Fibroblast of lung (primary cell): ENCODE measurements at regions not wholly inside any gene's neighbourhood (a gene's known extent, or its start where the extent isn't known, plus 50 kb on each side); places are given as distances from the start of the nearest gene placed in this dataset.

Experiments used
- DNase-seq, 2 donors: peaks; one replicate each; pipeline versions ENCODE4 v3.0.0 to v3.0.0-alpha.2; 2010; ENCODE audit warnings: low read depth in 2 of 2
- H2AFZ ChIP-seq: 2 replicates; pipeline ENCODE4 v1.5.1; 2012; ENCODE audit warnings: low read length, control low read depth, inconsistent platforms
- H3K27ac ChIP-seq: 2 replicates; pipeline ENCODE4 v1.5.1; 2011; ENCODE audit warnings: low read length, control low read depth; ENCODE audit not compliant: insufficient read depth
- H3K27me3 ChIP-seq: 2 replicates; pipeline ENCODE4 v1.5.1; 2011; ENCODE audit warnings: mild to moderate bottlenecking, low read length; ENCODE audit not compliant: control insufficient read depth, insufficient read depth
- H3K36me3 ChIP-seq: 2 replicates; pipeline ENCODE4 v1.5.1; 2011; ENCODE audit warnings: low read length; ENCODE audit not compliant: control insufficient read depth, insufficient read depth
- H3K4me1 ChIP-seq: 2 replicates; pipeline ENCODE4 v1.5.1; 2011; ENCODE audit warnings: low read length; ENCODE audit not compliant: control insufficient read depth, insufficient read depth; ENCODE audit errors: extremely low read depth
- H3K4me2 ChIP-seq: 2 replicates; pipeline ENCODE4 v1.5.1; 2011; ENCODE audit warnings: low read length, control low read depth; ENCODE audit not compliant: insufficient read depth; ENCODE audit errors: extremely low read depth
- H3K4me3 ChIP-seq, 4 experiments: fragments of 200-600 bp in 1 of 4; sonication (generic) in 1 of 4; replicated peaks in 1 of 4; 2 replicates each; pipeline ENCODE4 v1.5.1; 2011 to 2016; ENCODE audit warnings: low read length in 4 of 4, low read depth in 3 of 4, mild to moderate bottlenecking in 3 of 4, control low read depth in 2 of 4, inconsistent platforms in 1 of 4, mixed read lengths in 1 of 4; ENCODE audit not compliant: insufficient read depth in 1 of 4; ENCODE audit errors: control extremely low read depth in 1 of 4
- H3K79me2 ChIP-seq: 2 replicates; pipeline ENCODE4 v1.5.1; 2012; ENCODE audit warnings: mild to moderate bottlenecking, low read length, inconsistent platforms; ENCODE audit not compliant: control insufficient read depth, insufficient read depth
- H3K9ac ChIP-seq: 2 replicates; pipeline ENCODE4 v1.5.1; 2011; ENCODE audit warnings: mild to moderate bottlenecking, low read length, control low read depth; ENCODE audit not compliant: insufficient read depth
- H3K9me3 ChIP-seq: 2 replicates; pipeline ENCODE4 v1.5.1; 2012; ENCODE audit warnings: low read depth, low read length; ENCODE audit not compliant: control insufficient read depth, insufficient read depth
- H4K20me1 ChIP-seq: 2 replicates; pipeline ENCODE4 v1.5.1; 2011; ENCODE audit warnings: low read length; ENCODE audit not compliant: control insufficient read depth, insufficient read depth; ENCODE audit errors: extremely low read depth
- EZH2 ChIP-seq: IDR thresholded peaks from 2 replicates; pipeline ENCODE4 v1.5.1; 2012; ENCODE audit warnings: low read length, control low read depth, mild to moderate bottlenecking; ENCODE audit errors: missing control alignments
- TF ChIP-seq, protein P1 (sequence below), 2 donors: IDR thresholded peaks in 1 of 2; conservative IDR thresholded peaks in 1 of 2; 1 replicate in 1 of 2; 2 replicates in 1 of 2; pipeline ENCODE4 v1.5.1; 2011 to 2012; ENCODE audit warnings: low read length in 2 of 2, control low read depth in 1 of 2, inconsistent platforms in 1 of 2, low read depth in 1 of 2, mild to moderate bottlenecking in 1 of 2

DNA sequence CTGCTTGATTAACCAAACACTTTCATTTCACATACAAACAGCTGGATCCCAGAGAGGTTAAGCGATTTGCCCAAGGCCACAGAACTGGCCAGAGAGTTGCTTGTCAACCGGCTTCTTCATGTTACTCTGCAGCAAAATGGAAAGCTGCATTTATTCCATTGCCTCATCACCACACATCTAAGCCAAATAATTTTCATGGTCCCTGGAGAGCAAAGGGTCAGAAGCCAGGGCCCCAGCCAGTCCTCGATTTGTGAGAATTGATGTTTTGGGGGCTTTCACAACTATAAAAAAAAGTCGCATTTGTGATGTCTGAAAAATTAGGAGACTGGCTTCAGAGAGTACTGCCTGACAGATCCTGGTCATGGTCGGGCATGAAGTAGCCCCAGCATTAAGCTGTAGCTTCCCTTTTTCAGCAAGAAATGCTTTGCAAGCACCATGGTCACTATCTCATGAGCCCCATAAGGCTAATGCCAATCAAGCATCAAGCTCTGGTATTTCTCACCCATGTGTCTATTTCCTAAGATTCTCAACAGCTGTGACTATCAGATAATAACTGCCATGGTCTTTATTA, 95.8 kb downstream of the BANF2 start:
- DNase-seq, result no peak
- H3K27me3 ChIP-seq, result no peaks in the 10 kb centered on the region
- H3K9ac ChIP-seq, result no peak overlapping the region
- no peak for TF ChIP-seq EZH2
- TF ChIP-seq, protein P1, sequence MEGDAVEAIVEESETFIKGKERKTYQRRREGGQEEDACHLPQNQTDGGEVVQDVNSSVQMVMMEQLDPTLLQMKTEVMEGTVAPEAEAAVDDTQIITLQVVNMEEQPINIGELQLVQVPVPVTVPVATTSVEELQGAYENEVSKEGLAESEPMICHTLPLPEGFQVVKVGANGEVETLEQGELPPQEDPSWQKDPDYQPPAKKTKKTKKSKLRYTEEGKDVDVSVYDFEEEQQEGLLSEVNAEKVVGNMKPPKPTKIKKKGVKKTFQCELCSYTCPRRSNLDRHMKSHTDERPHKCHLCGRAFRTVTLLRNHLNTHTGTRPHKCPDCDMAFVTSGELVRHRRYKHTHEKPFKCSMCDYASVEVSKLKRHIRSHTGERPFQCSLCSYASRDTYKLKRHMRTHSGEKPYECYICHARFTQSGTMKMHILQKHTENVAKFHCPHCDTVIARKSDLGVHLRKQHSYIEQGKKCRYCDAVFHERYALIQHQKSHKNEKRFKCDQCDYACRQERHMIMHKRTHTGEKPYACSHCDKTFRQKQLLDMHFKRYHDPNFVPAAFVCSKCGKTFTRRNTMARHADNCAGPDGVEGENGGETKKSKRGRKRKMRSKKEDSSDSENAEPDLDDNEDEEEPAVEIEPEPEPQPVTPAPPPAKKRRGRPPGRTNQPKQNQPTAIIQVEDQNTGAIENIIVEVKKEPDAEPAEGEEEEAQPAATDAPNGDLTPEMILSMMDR (conservative IDR thresholded peaks at IDR 0.05 in 1 of 2, IDR thresholded peaks at IDR 0.05 in 1 of 2; ENCODE audit: low read depth in 1 of 2, low read length in 2 of 2), result no peak
- no peak overlapping the region for H3K27ac ChIP-seq
- no peaks in the 10 kb centered on the region for H3K36me3 ChIP-seq
- H2AFZ ChIP-seq, result no peak overlapping the region
- H3K4me2 ChIP-seq, result no peak overlapping the region
- no peaks in the 10 kb centered on the region for H3K9me3 ChIP-seq
- H3K4me3 ChIP-seq, result no peak overlapping the region
- peaks cover 6% of the 10 kb centered on the region for H3K4me1 ChIP-seq
- no peaks in the 10 kb centered on the region for H4K20me1 ChIP-seq
- no peaks in the 10 kb centered on the region for H3K79me2 ChIP-seq

DNA sequence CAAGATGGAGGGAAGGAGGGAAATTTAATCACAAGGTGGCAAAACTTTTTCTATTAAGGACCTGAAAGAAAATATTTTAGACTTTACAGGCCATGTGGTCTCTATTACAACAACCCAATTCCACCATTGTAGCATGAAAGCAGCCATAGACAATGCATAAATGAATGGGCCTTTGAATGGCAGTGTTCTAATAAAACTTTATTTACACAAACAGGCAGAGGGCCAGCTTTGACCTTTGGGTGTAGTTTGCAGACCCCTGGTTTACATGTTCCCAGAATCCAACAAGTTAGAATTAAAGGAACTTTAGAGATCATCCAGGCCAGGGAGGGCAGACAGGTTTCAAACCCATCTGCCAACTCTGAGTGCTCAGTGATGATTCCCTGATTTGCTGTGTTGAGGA, 95.2 kb downstream of the BANF2 start:
- DNase-seq, result no peak
- H3K9ac ChIP-seq, result no peak overlapping the region
- H3K27ac ChIP-seq, result no peak overlapping the region
- H3K4me2 ChIP-seq, result no peak overlapping the region
- H3K4me3 ChIP-seq, result no peak overlapping the region
- H2AFZ ChIP-seq, result no peak overlapping the region
- H3K9me3 ChIP-seq, result no peaks in the 10 kb centered on the region
- H3K79me2 ChIP-seq, result no peaks in the 10 kb centered on the region
- no peaks in the 10 kb centered on the region for H3K27me3 ChIP-seq
- H3K36me3 ChIP-seq, result no peaks in the 10 kb centered on the region
- TF ChIP-seq EZH2, result no peak
- TF ChIP-seq, protein P1 (conservative IDR thresholded peaks at IDR 0.05 in 1 of 2, IDR thresholded peaks at IDR 0.05 in 1 of 2; ENCODE audit: low read depth in 1 of 2, low read length in 2 of 2), result no peak
- no peaks in the 10 kb centered on the region for H4K20me1 ChIP-seq
- H3K4me1 ChIP-seq, result peaks cover 6% of the 10 kb centered on the region

DNA sequence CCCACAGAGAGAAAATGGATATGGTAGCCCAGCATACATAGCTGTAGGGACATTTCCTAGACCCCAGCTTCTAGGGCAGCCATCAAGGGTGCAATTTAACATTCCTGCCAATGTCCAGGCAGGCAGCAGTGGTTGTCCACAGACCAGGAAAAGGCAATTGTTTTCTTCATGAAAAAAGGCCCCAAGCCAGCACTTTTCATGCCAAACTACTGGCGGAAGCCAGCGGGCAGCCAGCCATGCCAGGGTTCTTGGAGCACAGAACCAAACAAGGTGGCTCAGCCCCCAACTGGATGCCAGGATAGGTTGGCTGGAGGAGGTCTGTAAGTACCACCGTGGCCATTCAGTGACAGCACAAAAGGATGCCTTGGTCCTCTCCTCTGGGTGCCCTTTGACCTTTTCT, 94.6 kb downstream of the BANF2 start:
- H3K9ac ChIP-seq, result no peak overlapping the region
- peaks cover 6% of the 10 kb centered on the region for H3K4me1 ChIP-seq
- H3K79me2 ChIP-seq, result no peaks in the 10 kb centered on the region
- H3K27me3 ChIP-seq, result no peaks in the 10 kb centered on the region
- no peak overlapping the region for H2AFZ ChIP-seq
- H3K4me3 ChIP-seq, result no peak overlapping the region
- no peaks in the 10 kb centered on the region for H3K9me3 ChIP-seq
- H3K36me3 ChIP-seq, result no peaks in the 10 kb centered on the region
- TF ChIP-seq, protein P1 (conservative IDR thresholded peaks at IDR 0.05 in 1 of 2, IDR thresholded peaks at IDR 0.05 in 1 of 2; ENCODE audit: low read depth in 1 of 2, low read length in 2 of 2), result no peak
- no peak for TF ChIP-seq EZH2
- H4K20me1 ChIP-seq, result no peaks in the 10 kb centered on the region
- no peak for DNase-seq
- H3K4me2 ChIP-seq, result no peak overlapping the region
- H3K27ac ChIP-seq, result no peak overlapping the region
